MCF 10A (cell line): ENCODE measurements at regions not wholly inside any gene's neighbourhood (a gene's known extent, or its start where the extent isn't known, plus 50 kb on each side); places are given as distances from the start of the nearest gene placed in this dataset.

Experiments used
- BruUV-seq: library from RNA; stranded (reverse); fragments of 400-500 nt; replicated peaks from 2 replicates; lab custom pipeline; 2021; lab: Mats Ljungman, UMichigan
- CTCF ChIA-PET: fragments of 300-600 bp; sonication (Branson Sonifier 250); formaldehyde crosslinking; extraction: SDS; loops from one replicate; lab custom pipeline; 2021; ENCODE audit warnings: antibody characterized with exemption, inconsistent platforms; lab: Yijun Ruan, JAX
- POLR2A ChIA-PET: fragments of 300-600, 350-650 bp; sonication (Branson Sonifier 250); formaldehyde crosslinking; extraction: SDS; loops from one replicate; lab custom pipeline; 2020; ENCODE audit warnings: antibody characterized with exemption, inconsistent platforms; lab: Yijun Ruan, JAX
- DNase-seq: peaks from one replicate; pipeline ENCODE4 v3.0.0-alpha.2; 2018; ENCODE audit not compliant: unreplicated experiment
- H3K27ac Mint-ChIP-seq: one replicate; pipeline ENCODE4 v1.8.0; 2022; ENCODE audit warnings: mild to moderate bottlenecking, low read depth, mixed read lengths; ENCODE audit not compliant: unreplicated experiment
- H3K27me3 Mint-ChIP-seq: one replicate; pipeline ENCODE4 v1.8.0; 2022; ENCODE audit warnings: mixed read lengths; ENCODE audit not compliant: insufficient read depth, unreplicated experiment
- H3K36me3 Mint-ChIP-seq: one replicate; pipeline ENCODE4 v1.8.0; 2022; ENCODE audit warnings: mild to moderate bottlenecking, moderate library complexity, mixed read lengths; ENCODE audit not compliant: insufficient read depth, unreplicated experiment
- H3K4me1 Mint-ChIP-seq: one replicate; pipeline ENCODE4 v1.8.0; 2022; ENCODE audit warnings: mixed read lengths; ENCODE audit not compliant: insufficient read depth, unreplicated experiment
- H3K4me3 Mint-ChIP-seq: one replicate; pipeline ENCODE4 v1.8.0; 2022; ENCODE audit warnings: mild to moderate bottlenecking, moderate library complexity, mixed read lengths; ENCODE audit not compliant: unreplicated experiment
- H3K9me3 Mint-ChIP-seq: one replicate; pipeline ENCODE4 v1.8.0; 2022; ENCODE audit warnings: mixed read lengths; ENCODE audit not compliant: unreplicated experiment
- CTCF ChIP-seq: fragments of 200-600 bp; IDR thresholded peaks from one replicate; pipeline ENCODE4 v1.8.0; 2022; ENCODE audit warnings: antibody characterized with exemption, mild to moderate bottlenecking; ENCODE audit not compliant: unreplicated experiment
- intact Hi-C: fragments of 100-400 bp; cut with micrococcal nuclease; formaldehyde crosslinking; loops from 2 replicates; pipeline ENCODE4 v1.14.1; 2022

GRCh38 chr1:191590578-191590977 is 567.7 kb upstream of the RGS18 start:
- Mint-ChIP-seq H3K4me1 (no peaks in the 10 kb centered on the region), H3K4me3 (no peak overlapping the region), H3K36me3 (no peaks in the 10 kb centered on the region), H3K9me3 (no peaks in the 10 kb centered on the region), H3K27ac (no peak overlapping the region), H3K27me3 (no peaks in the 10 kb centered on the region)
- CTCF ChIA-PET = interaction anchor here (0.6 kb wide), 1 partner anchor 804 kb away, joined by 3 read pairs; no protein-coding TSS in a partner anchor
- POLR2A ChIA-PET = no interaction called here
- no peak for TF ChIP-seq CTCF
- no peak for DNase-seq
- no TSS peak for BruUV-seq
- intact Hi-C loops = no loop called here

- Mint-ChIP-seq H3K4me3 (no peak overlapping the region), H3K9me3 (no peaks in the 10 kb centered on the region), H3K27me3 (no peaks in the 10 kb centered on the region), H3K27ac (no peak overlapping the region), H3K36me3 (no peaks in the 10 kb centered on the region), H3K4me1 (no peaks in the 10 kb centered on the region)
- CTCF ChIA-PET = interaction anchor here (1.0 to 1.1 kb wide), 2 partner anchors 15 to 75 kb away, joined by 3 read pairs; no protein-coding TSS in a partner anchor
- BruUV-seq = no TSS peak
- POLR2A ChIA-PET = no interaction called here
- no peak for TF ChIP-seq CTCF
- intact Hi-C loops = no loop called here
- DNase-seq = no peak
These were observed 566.2 kb upstream of the RGS18 start for GRCh38 chr1:191592039-191592438.

- H3K27ac Mint-ChIP-seq = no peak overlapping the region
These were observed 565.4 kb upstream of the RGS18 start for GRCh38 chr1:191592907-191593306.

GRCh38 chr1:191595170-191595569 is 563.1 kb upstream of the RGS18 start:
- no peaks in the 10 kb centered on the region for H3K36me3 Mint-ChIP-seq
- H3K4me3 Mint-ChIP-seq = no peak overlapping the region
- CTCF ChIA-PET = interaction anchor here (0.6 to 1.0 kb wide), 2 partner anchors 109 to 481 kb away, joined by 3 to 4 read pairs; no protein-coding TSS in a partner anchor
- H3K27ac Mint-ChIP-seq = no peak overlapping the region
- POLR2A ChIA-PET = interaction anchor here (0.6 kb wide), 1 partner anchor 30 kb away, joined by 3 read pairs; no protein-coding TSS in a partner anchor
- no peak for DNase-seq
- no TSS peak for BruUV-seq
- H3K4me1 Mint-ChIP-seq = no peaks in the 10 kb centered on the region
- intact Hi-C loops = no loop called here
- no peaks in the 10 kb centered on the region for H3K9me3 Mint-ChIP-seq
- no peaks in the 10 kb centered on the region for H3K27me3 Mint-ChIP-seq
- TF ChIP-seq CTCF = no peak

More at GRCh38 chr1:191592907-191593306, 565.4 kb upstream of the RGS18 start:
- DNase-seq = no peak
- no peak for TF ChIP-seq CTCF
- H3K9me3 Mint-ChIP-seq = no peaks in the 10 kb centered on the region
- H3K4me3 Mint-ChIP-seq = no peak overlapping the region
- intact Hi-C loops = no loop called here
- H3K36me3 Mint-ChIP-seq = no peaks in the 10 kb centered on the region
- H3K27me3 Mint-ChIP-seq = no peaks in the 10 kb centered on the region
- ChIA-PET CTCF (no interaction called here), POLR2A (no interaction called here)
- no TSS peak for BruUV-seq
- no peaks in the 10 kb centered on the region for H3K4me1 Mint-ChIP-seq
